ENCODE measurements at regions not wholly inside any gene's neighbourhood (a gene's known extent, or its start where the extent isn't known, plus 50 kb on each side); places are given as distances from the start of the nearest gene placed in this dataset.

DNA sequence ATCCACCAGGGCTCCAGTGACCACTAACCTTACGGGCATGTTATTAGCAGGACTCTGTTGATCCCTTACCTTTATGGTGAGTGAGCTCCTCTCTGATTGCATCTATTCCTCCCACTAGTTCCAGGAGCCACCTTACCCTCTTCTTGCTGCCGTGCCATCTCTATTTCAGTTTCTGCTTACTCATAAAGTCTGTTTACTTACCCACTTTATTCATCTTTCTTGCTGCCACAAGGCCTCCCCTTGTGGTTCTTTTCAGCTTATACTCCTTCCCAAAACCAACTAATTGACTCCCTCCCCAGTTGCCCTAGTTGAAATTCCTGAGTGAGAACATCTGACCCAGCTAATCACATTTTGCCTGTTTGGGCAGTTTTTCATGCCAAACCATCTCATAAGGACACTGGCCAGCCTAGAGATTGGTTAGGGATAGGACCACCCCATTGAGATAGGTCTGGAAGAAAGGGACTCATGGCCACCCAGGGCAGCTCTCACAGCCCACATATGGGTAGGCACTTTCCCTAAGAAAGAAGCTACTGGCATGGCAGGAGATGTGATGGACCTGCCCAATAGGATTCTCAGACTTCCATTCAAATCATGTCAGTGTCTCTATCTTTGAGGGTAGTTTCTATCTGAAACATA, 412.7 kb downstream of the EFNA5 start:
- no peak for DNase-seq

DNA sequence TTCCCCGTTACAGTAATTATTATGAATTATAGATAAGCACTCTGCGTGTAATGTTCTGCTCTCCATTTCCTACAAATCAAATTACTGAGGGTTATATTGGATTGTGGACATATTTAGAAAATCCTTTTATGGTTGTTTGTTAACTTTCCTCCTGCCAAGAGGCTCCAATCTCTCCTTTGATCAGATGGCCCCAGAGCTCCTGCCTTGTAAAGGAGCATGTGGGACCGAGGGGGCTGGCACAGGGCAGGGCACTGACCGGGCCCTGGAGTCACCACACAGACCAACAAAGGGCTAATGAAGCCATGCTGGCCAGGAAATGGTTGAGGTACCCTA, 415.9 kb downstream of the EFNA5 start:
- no peak for DNase-seq

DNA sequence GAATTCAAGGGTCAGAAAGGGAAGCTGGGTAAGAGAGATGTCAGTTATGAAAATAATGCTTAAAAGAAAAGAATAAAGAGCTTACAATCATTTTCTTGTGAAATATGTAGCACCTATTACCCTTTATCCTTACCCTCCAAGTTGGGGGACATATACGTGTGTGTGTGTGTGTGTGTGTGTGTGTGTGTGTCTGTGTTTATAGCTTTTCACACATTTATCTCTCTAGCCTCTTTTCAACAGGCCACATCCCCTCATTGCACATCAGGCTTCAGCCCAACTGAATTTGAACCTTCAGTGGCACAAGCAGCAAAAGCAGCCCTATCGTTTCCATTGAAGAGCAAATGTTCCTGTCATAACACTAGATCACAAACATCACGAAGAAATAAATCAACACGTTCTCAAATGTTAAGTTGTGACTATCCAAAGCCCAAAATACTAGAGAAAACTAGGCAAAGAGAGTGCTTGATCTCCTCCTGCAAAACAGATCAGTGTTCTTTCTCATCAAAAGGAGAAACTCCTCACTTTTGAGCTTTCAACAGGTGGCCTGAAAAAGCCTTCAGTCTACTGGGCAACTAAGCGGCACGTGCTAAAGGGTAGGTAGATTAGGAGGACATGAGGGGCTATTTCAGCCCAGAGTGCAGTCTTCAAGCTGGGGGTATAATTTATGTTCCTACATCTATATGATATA, 416.4 kb downstream of the EFNA5 start:
- DNase-seq, result no peak

DNA sequence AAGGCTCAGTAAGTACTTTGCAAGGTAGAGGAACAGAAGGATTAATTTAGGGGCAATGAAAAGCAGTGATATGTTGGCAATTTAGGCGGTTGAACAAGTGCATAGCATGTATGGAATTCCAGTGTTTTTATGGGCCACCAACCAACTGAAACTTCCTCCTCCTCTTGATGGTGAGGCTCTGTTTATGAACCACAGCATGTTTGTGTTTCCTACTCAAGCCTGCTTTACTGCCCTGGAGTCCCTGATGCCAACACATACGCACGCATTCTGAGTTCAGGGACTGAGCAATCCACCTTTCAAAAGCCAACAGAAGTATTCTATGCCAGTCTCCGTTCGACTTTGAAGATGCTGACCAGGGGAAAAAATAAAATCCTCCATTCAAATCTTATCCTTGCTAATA, 417.5 kb downstream of the EFNA5 start:
- DNase-seq, result no peak

DNA sequence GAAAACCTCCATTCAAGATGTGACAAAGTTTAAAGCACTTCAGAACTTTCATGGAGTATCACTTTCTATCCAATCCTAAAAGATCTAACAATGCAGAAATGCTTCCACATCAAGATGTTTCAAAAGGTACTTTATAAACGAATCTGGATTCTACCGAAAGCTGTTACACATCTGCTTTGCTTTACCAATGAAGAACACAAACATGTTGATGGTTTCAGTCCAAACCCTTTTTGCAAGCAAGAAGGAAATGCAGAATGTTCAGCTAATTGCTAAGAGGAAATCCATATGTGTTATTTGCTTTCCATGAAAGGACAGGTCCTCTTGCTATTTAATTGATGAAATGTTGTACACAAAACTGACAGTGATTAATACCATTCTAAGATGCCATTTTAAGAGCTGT, 419.6 kb downstream of the EFNA5 start:
- no peak for DNase-seq

DNA sequence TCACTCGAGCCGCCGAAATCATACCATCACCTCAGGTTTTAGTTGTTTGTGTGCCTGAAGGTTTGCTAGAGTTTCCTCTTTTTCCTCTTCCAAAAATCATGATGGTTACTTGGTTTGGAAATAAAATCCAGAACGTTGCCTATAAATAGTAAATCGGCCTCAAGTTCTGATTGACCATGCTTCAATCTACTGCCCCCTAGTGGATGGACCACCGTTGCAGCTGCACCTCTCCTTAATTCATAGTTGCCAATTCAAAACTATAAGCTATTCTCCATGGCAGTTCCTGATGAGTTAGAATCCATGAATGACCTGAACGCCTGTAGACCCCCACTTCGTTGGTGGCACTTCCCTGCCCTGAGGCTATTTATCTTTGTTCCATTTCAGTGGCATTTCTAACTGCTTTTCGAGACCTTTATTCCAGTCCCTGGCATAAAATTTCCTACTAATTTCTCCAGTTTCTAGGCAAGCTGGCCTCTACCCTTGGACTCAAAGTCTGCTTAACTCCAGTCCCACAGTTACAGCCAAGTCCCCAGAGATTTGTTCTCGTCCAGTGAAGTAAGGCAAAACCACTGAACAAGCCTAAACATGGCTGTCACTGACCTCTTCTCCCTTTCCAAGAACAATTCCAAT, 422.6 kb downstream of the EFNA5 start:
- DNase-seq, result no peak

DNA sequence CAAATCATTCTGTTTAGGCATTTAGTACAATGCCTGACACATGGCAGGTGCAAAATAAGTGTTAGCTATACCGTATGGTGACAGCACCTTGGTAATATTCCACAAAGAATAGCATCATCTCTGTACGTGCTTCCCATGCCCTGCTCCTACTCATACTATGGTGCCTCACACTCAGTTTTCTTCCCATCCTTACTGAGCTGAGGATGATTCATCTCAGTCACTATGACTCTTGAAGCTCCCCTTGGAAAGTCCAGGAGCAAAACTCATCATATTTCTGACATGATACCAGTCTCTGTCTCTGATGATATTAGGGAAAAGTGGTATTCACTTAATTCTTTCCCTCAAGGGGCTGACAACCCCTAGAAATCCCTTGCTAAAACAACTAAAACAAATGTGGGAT, 423.3 kb downstream of the EFNA5 start:
- DNase-seq, result no peak

DNA sequence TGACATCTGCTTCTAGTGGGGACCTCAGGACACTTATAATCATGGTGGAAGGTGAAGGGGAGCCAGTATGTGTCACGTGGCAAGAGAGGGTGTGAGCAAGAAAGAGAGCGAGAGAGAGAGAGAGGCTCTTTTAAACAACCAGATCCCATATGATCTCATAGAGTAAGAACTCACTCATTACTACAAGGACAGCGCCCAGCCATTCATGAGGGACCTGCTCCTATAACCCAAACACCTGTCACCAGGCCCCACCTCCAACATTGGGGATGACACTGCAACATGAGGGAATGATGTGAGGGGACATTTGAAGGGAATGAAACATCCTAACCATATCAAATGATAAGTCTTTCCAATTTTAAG, 427.5 kb downstream of the EFNA5 start:
- no peak for DNase-seq

DNA sequence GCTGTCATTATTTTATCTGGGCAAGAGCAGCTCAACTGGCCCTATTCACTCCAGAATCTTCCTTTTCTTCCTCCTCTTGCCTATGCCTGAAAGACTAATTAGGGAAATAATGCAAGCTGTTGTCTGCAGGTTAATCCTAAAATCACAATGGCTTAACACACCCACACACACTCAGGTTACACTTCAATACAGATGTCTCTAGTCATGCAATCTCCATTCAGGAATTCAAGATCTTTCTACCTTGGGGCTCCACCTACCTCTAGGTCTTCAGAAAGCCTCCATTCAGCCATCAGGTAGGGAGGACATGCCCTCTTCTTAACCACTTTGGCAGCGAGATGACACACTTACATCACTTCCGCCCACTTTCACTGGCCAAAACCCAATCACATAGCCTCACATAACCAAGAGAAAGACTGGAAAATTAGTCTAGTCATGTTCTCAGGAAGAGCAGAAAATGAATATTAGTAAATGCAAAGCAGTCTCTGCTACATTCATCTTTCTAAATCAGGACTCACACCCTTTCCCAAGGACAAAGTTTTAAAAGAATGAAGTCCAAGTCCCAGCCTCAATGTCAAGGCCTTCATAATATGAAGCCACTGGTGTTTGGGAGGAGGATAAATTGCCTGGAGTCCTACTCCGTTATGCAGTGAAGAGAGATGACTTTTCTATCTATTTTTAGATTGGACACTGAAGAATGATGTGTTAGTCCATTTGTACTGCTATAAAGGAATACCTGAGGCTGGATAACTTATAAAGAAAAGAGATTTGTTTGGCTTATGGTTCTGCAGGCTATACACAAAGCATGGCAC, 428.1 kb downstream of the EFNA5 start:
- DNase-seq, result no peak

DNA sequence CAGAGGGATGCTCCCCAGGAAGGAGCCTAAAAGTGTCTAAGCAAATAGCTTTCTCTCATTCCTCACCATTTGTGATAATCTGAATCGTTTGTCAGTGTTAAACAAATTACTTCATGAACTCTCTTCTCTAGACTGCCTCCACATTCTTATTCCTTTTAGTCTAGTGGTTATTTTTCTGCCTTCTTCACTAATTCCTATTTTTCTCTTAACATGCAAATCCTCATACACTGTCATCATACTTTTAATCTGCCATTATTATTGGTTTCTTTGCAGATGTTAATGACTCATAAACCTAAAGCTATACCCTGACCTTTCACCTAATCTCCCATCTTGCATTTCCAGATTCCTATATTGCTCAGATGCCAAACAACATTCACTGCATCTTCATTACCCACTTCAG, 428.9 kb downstream of the EFNA5 start:
- DNase-seq, result no peak

DNA sequence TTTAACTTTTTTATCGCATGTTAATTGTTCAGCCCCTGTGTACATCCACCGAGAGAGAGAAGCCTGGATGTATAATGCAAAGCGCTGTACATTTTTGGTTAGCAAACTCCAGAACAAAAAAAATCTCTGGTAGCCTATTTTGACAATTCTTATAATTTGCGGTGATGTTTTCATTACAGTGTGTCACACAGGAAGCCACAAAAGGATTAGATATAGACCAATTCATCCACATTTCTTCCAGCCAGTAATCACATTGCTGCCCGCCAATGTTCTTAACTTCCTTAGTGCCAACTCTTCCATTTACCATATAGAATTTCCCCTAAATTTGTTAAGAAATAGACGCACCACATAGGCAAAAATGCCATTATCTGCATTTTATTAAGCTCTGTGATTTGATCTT, 435.6 kb downstream of the EFNA5 start:
- DNase-seq, result no peak

DNA sequence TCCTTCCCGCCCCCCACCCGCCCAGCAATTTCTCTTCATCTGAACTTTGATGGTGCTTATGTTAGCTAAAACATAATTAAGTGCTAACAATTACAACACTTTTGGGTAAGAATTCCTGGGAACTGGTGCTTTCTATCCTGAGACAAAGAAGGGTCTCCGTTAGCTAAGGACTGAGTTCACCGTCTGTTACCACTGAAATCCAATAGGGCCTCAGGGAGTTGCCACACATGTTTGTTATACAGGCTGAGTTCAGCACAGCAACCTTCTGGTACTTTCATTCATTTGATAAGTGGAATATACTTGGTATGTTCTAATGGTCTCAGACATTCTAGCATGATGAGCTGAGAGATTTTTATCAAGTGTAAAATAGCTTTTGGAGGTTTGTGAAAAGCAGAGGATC, 437.9 kb downstream of the EFNA5 start:
- no peak for DNase-seq

DNA sequence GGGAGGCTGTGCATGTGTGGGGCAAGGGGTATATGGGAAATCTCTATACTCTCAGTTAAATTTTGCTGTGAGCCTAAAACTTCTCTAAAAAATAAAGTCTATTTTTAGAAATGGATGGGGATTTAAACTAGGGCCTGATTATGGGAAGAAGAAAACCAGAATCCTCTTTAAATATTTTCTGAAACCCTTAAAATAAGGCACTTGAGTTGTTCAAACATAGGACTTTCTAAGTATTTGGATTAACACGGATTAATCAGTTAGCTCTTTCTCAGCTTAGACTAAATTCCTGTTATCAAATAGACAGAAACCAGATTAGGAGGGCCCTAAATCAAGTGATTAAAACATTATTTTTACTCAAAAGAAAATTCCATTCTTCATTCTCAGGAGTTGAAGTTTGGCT, 438.4 kb downstream of the EFNA5 start:
- DNase-seq, result no peak

DNA sequence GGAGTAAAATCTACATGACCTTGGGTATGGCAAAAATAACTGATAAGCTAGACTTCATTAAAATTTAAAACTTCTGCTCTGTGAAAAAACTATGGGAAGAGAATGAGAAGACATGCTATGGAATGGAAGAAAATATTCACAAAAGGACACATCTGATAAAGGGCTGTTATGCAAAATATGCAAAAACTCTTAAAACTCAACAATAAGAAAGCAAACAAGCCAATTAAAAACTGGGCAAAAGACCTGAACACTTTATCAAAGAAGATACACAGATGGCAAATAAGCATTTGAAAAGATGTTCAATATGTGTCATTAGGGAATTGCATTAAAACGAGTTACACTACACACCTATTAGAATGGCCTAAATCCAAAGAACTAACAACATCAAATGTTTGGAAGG, 439.5 kb downstream of the EFNA5 start:
- no peak for DNase-seq

DNA sequence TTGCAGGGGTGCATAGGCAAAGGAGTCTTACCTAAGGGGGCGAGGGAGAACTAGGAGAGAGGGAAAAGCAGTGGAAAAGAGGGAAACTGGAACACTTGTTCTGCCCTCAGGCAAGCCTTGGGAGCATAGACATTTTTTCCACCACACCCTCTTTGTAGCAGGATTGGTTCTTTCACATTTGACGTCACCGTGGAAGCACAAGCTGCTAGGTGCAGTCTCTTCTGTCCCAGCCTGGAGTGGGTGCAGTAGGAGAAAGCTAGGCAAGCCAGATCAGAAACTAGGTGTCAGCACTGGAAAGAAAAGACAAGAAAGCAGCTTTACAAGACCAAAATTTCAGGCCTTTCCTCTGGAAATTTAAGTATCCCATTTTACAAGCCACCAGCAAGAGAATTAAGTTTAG, 440.4 kb downstream of the EFNA5 start:
- no peak for DNase-seq

DNA sequence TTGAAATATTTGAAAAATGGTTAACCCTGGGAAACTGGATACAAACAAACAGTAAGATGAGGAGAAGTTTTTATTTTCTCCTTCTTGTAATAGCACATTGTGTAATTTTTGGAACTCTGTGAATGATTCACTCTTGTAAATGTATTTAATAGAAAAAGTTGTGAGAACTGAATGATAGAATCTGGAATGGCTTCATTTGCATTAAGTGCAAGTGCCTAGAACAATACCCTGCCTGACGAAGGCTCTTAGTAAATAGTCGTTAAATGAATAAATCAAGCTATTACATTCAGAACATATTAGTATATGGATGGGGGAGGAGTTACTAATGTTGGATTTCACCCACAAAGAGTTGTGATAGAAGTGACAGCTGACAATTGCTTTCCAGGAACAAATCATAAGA, 442.5 kb downstream of the EFNA5 start:
- no peak for DNase-seq

DNA sequence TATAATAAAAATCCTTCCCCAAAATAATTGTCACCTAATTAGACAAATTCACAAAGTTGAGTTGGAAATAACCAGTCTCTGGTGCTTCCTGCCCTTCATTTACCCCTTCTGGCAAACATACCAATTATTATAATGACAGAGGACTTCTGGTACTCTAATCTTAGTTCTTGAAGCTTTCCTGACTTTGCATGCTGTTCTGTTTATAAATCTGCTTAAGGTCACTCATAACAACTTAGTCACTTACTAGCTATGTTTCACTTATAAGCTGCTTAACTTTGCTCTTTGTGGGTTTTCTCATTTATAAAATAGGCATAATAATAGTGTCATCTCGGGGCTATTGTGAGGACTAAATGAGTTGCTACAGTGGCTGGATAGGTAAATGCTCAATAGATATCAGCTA, 446.5 kb downstream of the EFNA5 start:
- no peak for DNase-seq

DNA sequence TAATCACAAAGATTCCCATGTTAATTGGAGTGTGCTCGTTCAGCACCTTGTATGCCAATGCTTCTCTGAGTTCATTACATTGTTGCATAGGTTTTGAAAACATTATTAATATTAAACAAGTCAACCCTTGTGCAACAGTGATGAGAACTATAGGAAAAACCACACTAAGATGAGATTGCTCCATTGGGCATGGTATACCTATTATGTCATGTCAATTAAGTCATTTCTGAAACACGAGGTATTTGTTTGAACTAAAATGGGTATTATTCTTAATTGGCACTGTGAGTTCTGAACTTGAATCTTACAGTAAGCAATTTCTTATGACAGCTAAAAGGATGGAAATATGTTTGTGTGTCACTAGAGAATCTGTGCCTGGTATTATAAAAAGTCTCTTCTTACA, 447.7 kb downstream of the EFNA5 start:
- no peak for DNase-seq

DNA sequence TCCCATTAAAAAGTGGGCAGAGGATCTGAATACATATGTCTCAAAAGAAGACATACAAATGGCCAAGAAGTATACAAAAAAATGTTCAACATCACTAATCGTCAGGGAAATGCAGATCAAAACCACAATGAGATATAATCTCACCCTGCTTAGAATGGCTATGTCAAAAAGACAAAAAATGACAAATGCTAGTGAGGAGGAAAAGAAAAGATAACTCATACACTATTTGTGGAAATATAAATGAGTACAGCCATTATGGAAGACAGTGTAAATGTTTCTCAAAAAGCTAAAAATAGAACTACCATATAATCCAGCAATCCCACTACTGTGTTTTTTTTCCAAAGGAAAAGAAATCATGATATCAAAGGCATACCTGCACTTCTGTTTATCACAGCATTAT, 450.7 kb downstream of the EFNA5 start:
- no peak for DNase-seq

DNA sequence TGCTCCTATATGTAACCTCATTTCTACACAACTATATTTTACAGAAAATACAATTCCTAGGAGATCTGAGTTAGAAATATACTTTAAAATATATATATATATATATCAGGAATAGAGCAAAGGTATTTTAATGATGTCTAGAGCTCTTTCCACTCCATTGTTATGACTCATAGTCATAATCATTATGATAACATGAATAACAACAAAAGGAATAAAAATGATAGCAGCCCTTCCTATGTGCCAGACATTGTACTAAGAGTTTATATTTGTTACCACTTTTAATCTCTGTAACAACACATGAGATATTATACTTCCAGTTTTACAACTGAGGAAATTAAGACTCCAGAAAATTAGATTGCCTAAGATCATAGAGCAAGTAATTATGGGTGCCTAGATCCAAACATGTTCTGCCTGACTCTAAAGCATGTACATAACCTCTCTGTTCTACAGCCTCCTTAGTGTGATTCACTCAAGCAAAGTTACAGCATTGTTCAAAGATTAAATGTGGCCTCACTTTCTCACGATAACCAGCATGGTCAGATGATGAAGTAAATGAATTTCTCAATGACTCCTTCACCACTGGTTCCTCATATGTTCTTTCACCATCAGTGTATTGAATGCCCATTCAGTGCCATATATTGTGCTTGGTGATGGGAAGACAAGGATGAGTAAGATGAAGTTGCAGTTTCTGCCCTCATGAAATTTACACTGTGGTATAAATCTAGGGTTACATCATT, 452.1 kb downstream of the EFNA5 start:
- DNase-seq, result no peak

DNA sequence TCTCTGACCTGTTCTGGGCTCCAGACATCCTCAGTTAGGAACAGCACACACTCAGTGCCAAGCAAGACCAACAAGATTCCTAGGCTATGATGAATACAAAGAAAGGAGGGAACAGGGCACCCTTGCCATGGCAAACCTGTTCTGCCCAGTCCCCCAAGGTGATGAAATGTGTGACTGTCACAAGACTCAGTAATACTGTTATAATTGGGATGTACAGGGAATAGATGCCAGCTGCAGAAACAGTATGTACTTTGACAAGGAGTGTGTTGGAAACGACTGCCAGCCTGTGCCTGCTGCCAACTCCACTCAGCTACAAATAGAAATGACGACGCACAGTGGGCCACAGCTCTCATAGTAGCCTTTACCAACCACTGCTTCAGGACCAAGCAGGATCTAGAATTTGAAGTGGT, 453.0 kb downstream of the EFNA5 start:
- DNase-seq, result no peak

DNA sequence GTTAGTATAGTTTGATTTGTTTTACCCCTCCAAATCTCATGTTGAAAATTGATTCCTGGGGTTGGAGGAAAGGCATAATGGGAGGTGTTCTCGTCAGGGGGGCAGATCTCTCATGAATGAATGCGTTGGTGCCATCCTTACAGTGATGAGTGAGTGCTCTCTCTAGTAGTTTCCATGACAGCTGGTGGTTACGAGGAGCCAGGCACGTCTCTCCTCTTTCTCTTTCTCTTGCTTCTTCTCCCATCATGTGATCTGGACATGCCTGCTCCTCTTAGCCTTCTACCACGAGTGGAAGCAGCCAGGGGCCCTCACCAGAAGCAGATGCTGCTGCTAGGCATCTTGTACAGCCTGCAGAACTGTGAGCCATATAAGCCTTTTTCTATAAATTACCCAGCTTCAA, 454.1 kb downstream of the EFNA5 start:
- DNase-seq, result no peak

DNA sequence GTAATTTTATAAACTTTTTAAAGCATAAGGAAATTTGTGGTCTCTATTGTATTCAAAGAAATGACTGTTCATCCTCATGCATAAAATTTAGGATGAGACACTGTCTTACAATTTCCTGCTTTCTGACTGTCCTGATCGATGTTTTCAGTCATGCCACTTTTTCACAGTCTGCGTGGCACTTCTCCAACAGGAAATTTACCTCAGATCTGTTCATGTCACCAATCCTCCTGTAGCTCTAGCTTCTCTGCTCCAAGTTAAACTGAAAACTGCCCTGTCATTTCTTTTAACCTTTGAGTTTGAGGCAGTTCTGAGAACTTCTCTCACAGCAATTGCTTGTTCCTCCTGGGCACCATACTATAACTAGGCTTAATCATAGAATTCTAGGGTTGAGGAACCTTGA, 455.1 kb downstream of the EFNA5 start:
- no peak for DNase-seq

All from central memory CD4-positive, alpha-beta T cell (primary cell).